H1 (cell line): ENCODE measurements at regions not wholly inside any gene's neighbourhood (a gene's known extent, or its start where the extent isn't known, plus 50 kb on each side); places are given as distances from the start of the nearest gene placed in this dataset.

Experiments used
- CTCF ChIA-PET: fragments of 300-600 bp; sonication (Branson Sonifier 250); formaldehyde crosslinking; loops from one replicate; lab custom pipeline; 2021; ENCODE audit not compliant: partially characterized antibody; lab: Charles Lee
- POLR2A ChIA-PET: fragments of 300-600 bp; sonication (Branson Sonifier 250); formaldehyde crosslinking; loops from one replicate; lab custom pipeline; 2021; ENCODE audit warnings: inconsistent platforms; ENCODE audit not compliant: partially characterized antibody; lab: Charles Lee
- DNase-seq, 2 experiments: peaks; one replicate each; pipeline versions ENCODE4 v3.0.0 to v3.0.0-alpha.2; 2010 to 2022; ENCODE audit warnings: low spot score in 2 of 2, low read depth in 1 of 2, mixed read lengths in 1 of 2
- FAIRE-seq: peaks from 2 replicates; lab custom pipeline; 2011; peaks lifted over from hg19 to GRCh38; lab: Jason Lieb, UNC
- H2AFZ ChIP-seq: 2 replicates; pipeline ENCODE4 v1.8.1; 2012; ENCODE audit warnings: low read length, inconsistent platforms
- H2AK5ac ChIP-seq: 2 replicates; pipeline ENCODE4 v1.6.1; 2013; ENCODE audit warnings: low read depth, low read length
- H2BK120ac ChIP-seq: replicated peaks from 2 replicates; pipeline ENCODE3; 2013; ENCODE audit warnings: low read depth, low read length, inconsistent platforms
- H2BK12ac ChIP-seq: 2 replicates; pipeline ENCODE4 v1.6.1; 2013; ENCODE audit warnings: low read depth, low read length
- H2BK15ac ChIP-seq: 2 replicates; pipeline ENCODE4 v1.6.1; 2013; ENCODE audit warnings: low read length
- H2BK20ac ChIP-seq: 2 replicates; pipeline ENCODE4 v1.6.1; 2013; ENCODE audit warnings: low read length
- H2BK5ac ChIP-seq: 2 replicates; pipeline ENCODE4 v1.6.1; 2013; ENCODE audit warnings: low read depth, low read length
- H3K14ac ChIP-seq: 2 replicates; pipeline ENCODE4 v1.6.1; 2013; ENCODE audit warnings: inconsistent platforms; ENCODE audit not compliant: insufficient read length
- H3K18ac ChIP-seq: 2 replicates; pipeline ENCODE4 v1.6.1; 2013; ENCODE audit warnings: low read length; ENCODE audit errors: extremely low read depth
- H3K23ac ChIP-seq: 2 replicates; pipeline ENCODE4 v1.6.1; 2013; ENCODE audit warnings: inconsistent platforms; ENCODE audit not compliant: insufficient read length
- H3K23me2 ChIP-seq: 2 replicates; pipeline ENCODE4 v1.6.1; 2013; ENCODE audit warnings: low read depth, low read length
- H3K27ac ChIP-seq: 2 replicates; pipeline ENCODE4 v1.6.1; 2011; ENCODE audit warnings: low read depth, low read length, inconsistent platforms
- H3K27me3 ChIP-seq, 4 experiments: replicated peaks in 1 of 4; 1 replicate in 1 of 4; 2 replicates in 3 of 4; pipeline versions ENCODE4 v1.6.1 to v1.8.1; 2011 to 2013; ENCODE audit warnings: low read length in 3 of 4, mild to moderate bottlenecking in 3 of 4, inconsistent platforms in 2 of 4, mixed read lengths in 2 of 4, moderate library complexity in 1 of 4; ENCODE audit not compliant: control insufficient read depth in 3 of 4, insufficient read depth in 3 of 4; ENCODE audit errors: extremely low read depth in 1 of 4
- H3K36me3 ChIP-seq, 4 experiments: 2 replicates each; pipeline versions ENCODE4 v1.6.1 to v1.8.1; 2011 to 2013; ENCODE audit warnings: mild to moderate bottlenecking in 4 of 4, low read length in 3 of 4, moderate library complexity in 2 of 4, control low read depth in 1 of 4, inconsistent platforms in 1 of 4; ENCODE audit not compliant: insufficient read depth in 4 of 4, control insufficient read depth in 2 of 4
- H3K4ac ChIP-seq: replicated peaks from 2 replicates; pipeline ENCODE3; 2013; ENCODE audit warnings: low read length, low read depth, mixed read lengths, inconsistent platforms; ENCODE audit not compliant: insufficient read length
- H3K4me1 ChIP-seq, 4 experiments: replicated peaks in 1 of 4; 1 replicate in 1 of 4; 2 replicates in 3 of 4; pipeline versions ENCODE4 v1.6.1 to v1.8.1; 2011 to 2013; ENCODE audit warnings: low read length in 3 of 4, inconsistent platforms in 2 of 4, mixed read lengths in 1 of 4; ENCODE audit not compliant: insufficient read depth in 4 of 4, control insufficient read depth in 3 of 4
- H3K4me2 ChIP-seq, 2 experiments: 2 replicates each; pipeline versions ENCODE4 v1.6.1 to v1.8.1; 2011 to 2013; ENCODE audit warnings: low read depth in 2 of 2, low read length in 2 of 2, control low read depth in 1 of 2, inconsistent platforms in 1 of 2, mild to moderate bottlenecking in 1 of 2; ENCODE audit not compliant: insufficient read depth in 1 of 2
- H3K4me3 ChIP-seq, 4 experiments: fragments of 200-600, 300-600 bp in 1 of 4; sonication (generic), shearing (Covaris generic), sonication (Bioruptor Twin) in 1 of 4; 2 replicates each; pipeline versions ENCODE4 v1.5.1 to v1.8.1; 2011 to 2016; ENCODE audit warnings: low read length in 4 of 4, low read depth in 3 of 4, control low read depth in 2 of 4, inconsistent platforms in 2 of 4, mild to moderate bottlenecking in 2 of 4, mixed read lengths in 1 of 4, moderate library complexity in 1 of 4; ENCODE audit not compliant: insufficient read depth in 2 of 4; ENCODE audit errors: extremely low read depth in 1 of 4
- H3K56ac ChIP-seq: replicated peaks from 2 replicates; pipeline ENCODE3; 2013; ENCODE audit warnings: low read depth, mild to moderate bottlenecking, mixed read lengths, low read length, inconsistent platforms; ENCODE audit not compliant: insufficient read length
- H3K79me1 ChIP-seq: 2 replicates; pipeline ENCODE4 v1.6.1; 2013; ENCODE audit warnings: low read depth, low read length, control low read depth
- H3K79me2 ChIP-seq, 2 experiments: 2 replicates each; pipeline versions ENCODE4 v1.6.1 to v1.8.1; 2012 to 2013; ENCODE audit warnings: low read length in 2 of 2, mild to moderate bottlenecking in 2 of 2, inconsistent platforms in 1 of 2; ENCODE audit not compliant: insufficient read depth in 2 of 2, control insufficient read depth in 1 of 2
- H3K9ac ChIP-seq, 4 experiments: replicated peaks in 1 of 4; 1 replicate in 1 of 4; 2 replicates in 3 of 4; pipeline versions ENCODE4 v1.6.1 to v1.8.1; 2011 to 2013; ENCODE audit warnings: low read depth in 3 of 4, low read length in 3 of 4, control low read depth in 2 of 4, mild to moderate bottlenecking in 2 of 4, moderate library complexity in 2 of 4, inconsistent platforms in 1 of 4; ENCODE audit errors: extremely low read depth in 1 of 4
- H3K9me3 ChIP-seq, 2 experiments: 2 replicates each; pipeline versions ENCODE4 v1.6.1 to v1.8.1; 2012 to 2013; ENCODE audit warnings: mild to moderate bottlenecking in 2 of 2, moderate library complexity in 2 of 2, control low read depth in 1 of 2, inconsistent platforms in 1 of 2, low read depth in 1 of 2, low read length in 1 of 2, mixed read lengths in 1 of 2; ENCODE audit not compliant: insufficient read depth in 2 of 2
- H4K20me1 ChIP-seq, 2 experiments: replicated peaks in 1 of 2; 2 replicates each; pipeline versions ENCODE3 to v1.8.1; 2011 to 2013; ENCODE audit warnings: inconsistent platforms in 2 of 2, low read length in 2 of 2, mild to moderate bottlenecking in 1 of 2; ENCODE audit not compliant: insufficient read depth in 2 of 2, control insufficient read depth in 1 of 2
- H4K5ac ChIP-seq: 2 replicates; pipeline ENCODE4 v1.6.1; 2013; ENCODE audit warnings: low read length, low read depth, mixed read lengths, inconsistent platforms; ENCODE audit not compliant: insufficient read length
- H4K8ac ChIP-seq: 2 replicates; pipeline ENCODE4 v1.8.0; 2013; ENCODE audit warnings: mild to moderate bottlenecking, moderate library complexity, low read length, inconsistent platforms; ENCODE audit not compliant: insufficient read depth; ENCODE audit errors: extremely low read depth
- H4K91ac ChIP-seq: replicated peaks from 2 replicates; pipeline ENCODE3; 2013; ENCODE audit warnings: low read length, mixed read lengths, inconsistent platforms; ENCODE audit not compliant: insufficient read length
- CEBPB ChIP-seq: IDR thresholded peaks from 2 replicates; pipeline ENCODE4 v1.6.1; 2012; ENCODE audit warnings: low read depth, low read length
- NRF1 ChIP-seq: IDR thresholded peaks from 2 replicates; pipeline ENCODE4 v1.6.1; 2011; ENCODE audit warnings: mild to moderate bottlenecking, low read depth, low read length, improper control_type of control experiment
- RBBP5 ChIP-seq: IDR thresholded peaks from 2 replicates; pipeline ENCODE4 v1.7.1; 2012; ENCODE audit warnings: low read depth, mild to moderate bottlenecking, inconsistent platforms, low read length, moderate library complexity, borderline replicate concordance
- WGBS, 2 experiments: shearing (Covaris generic) in 1 of 2; methylation state at CpG; one replicate each; pipeline versions ENCODE4 v1.1.6 to v1.1.7; 2013 to 2015; ENCODE audit warnings: low lambda C conversion rate in 2 of 2, mixed read lengths in 2 of 2, inconsistent platforms in 1 of 2, low coverage in 1 of 2, missing lambda C conversion rate in 1 of 2; ENCODE audit not compliant: insufficient replicate concordance in 2 of 2, insufficient coverage in 1 of 2, insufficient read length in 1 of 2; ENCODE audit errors: extremely low coverage in 1 of 2, missing lambda C conversion rate in 1 of 2; 5-methylcytosine and 5-hydroxymethylcytosine counted together

GRCh38 chr16:11420895-11421294 lies 75.6 kb downstream of the RMI2 start:
- H4K91ac ChIP-seq: no peak overlapping the region
- H2BK120ac ChIP-seq: no peak overlapping the region
- no peaks in the 10 kb centered on the region for H3K79me1 ChIP-seq
- H2AK5ac ChIP-seq: no peak overlapping the region
- no peak overlapping the region for H2BK15ac ChIP-seq
- no peak overlapping the region for H4K5ac ChIP-seq
- H3K14ac ChIP-seq: no peak overlapping the region
- no peak overlapping the region for H2BK12ac ChIP-seq
- H2BK5ac ChIP-seq: no peak overlapping the region
- DNase-seq (no peak), FAIRE-seq (no peak)
- H3K18ac ChIP-seq: no peak overlapping the region
- H3K9me3 ChIP-seq: no peaks in the 10 kb centered on the region
- 91% methylated on average over 3 of the region's 3 CpGs; no CpG with 5 or more reads in 1 of the 2 experiments for WGBS, 2 experiments
- no peak for TF ChIP-seq NRF1
- TF ChIP-seq RBBP5: no peak
- no peak for TF ChIP-seq CEBPB
- ChIA-PET POLR2A (interaction anchor here (0.6 kb wide), 1 partner anchor 396 kb away, joined by 3 read pairs; no protein-coding TSS in a partner anchor), CTCF (interaction anchor here (0.6 to 1.2 kb wide), 5 partner anchors 8 to 74 kb away, joined by 3 to 6 read pairs (median 5); no protein-coding TSS in a partner anchor)
- no peaks in the 10 kb centered on the region for H3K4me1 ChIP-seq
- no peak overlapping the region for H3K4ac ChIP-seq
- no peaks in the 10 kb centered on the region for H3K79me2 ChIP-seq
- no peak overlapping the region for H3K4me2 ChIP-seq
- no peak overlapping the region for H2BK20ac ChIP-seq
- no peak overlapping the region for H3K23ac ChIP-seq
- no peak overlapping the region for H3K4me3 ChIP-seq
- H4K8ac ChIP-seq: no peak overlapping the region; the same call in 1 of the 2 replicates
- peaks cover 0 to 2% (median 0%) of the 10 kb centered on the region in 4 experiments; a peak in 2 of 8 replicates for H3K36me3 ChIP-seq
- no peaks in the 10 kb centered on the region for H3K23me2 ChIP-seq
- H2AFZ ChIP-seq: no peak overlapping the region
- no peak overlapping the region for H3K27ac ChIP-seq
- H4K20me1 ChIP-seq: no peaks in the 10 kb centered on the region
- H3K9ac ChIP-seq: no peak overlapping the region
- no peaks in the 10 kb centered on the region for H3K27me3 ChIP-seq
- H3K56ac ChIP-seq: no peak overlapping the region
